HEK293 (cell line): ENCODE measurements at regions not wholly inside any gene's neighbourhood (a gene's known extent, or its start where the extent isn't known, plus 50 kb on each side); places are given as distances from the start of the nearest gene placed in this dataset.

Experiments
- ZNF10 ChIP-seq: fragments of 450-650 bp; formaldehyde crosslinking; IDR thresholded peaks from 2 replicates; pipeline ENCODE4 v1.5.1; 2017; ENCODE audit warnings: missing biosample characterization, missing genetic modification characterization
- ZSCAN30 ChIP-seq: fragments of 450-650 bp; IDR thresholded peaks from 2 replicates; pipeline ENCODE4 v1.5.1; 2018; ENCODE audit warnings: missing biosample characterization, mild to moderate bottlenecking, missing genetic modification characterization, moderate library complexity
- TF ChIP-seq, protein P1 (sequence below): fragments of 450-650 bp; formaldehyde crosslinking; IDR thresholded peaks from 2 replicates; pipeline ENCODE4 v1.5.1; 2016; ENCODE audit warnings: missing biosample characterization, missing genetic modification characterization
- TF ChIP-seq, protein P2 (sequence below): fragments of 450-650 bp; formaldehyde crosslinking; IDR thresholded peaks from 2 replicates; pipeline ENCODE4 v1.5.1; 2016; ENCODE audit warnings: missing biosample characterization, missing genetic modification characterization
- TF ChIP-seq, protein P3 (sequence below): fragments of 450-650 bp; formaldehyde crosslinking; IDR thresholded peaks from 2 replicates; pipeline ENCODE4 v1.5.1; 2017; ENCODE audit warnings: missing biosample characterization, missing genetic modification characterization

DNA sequence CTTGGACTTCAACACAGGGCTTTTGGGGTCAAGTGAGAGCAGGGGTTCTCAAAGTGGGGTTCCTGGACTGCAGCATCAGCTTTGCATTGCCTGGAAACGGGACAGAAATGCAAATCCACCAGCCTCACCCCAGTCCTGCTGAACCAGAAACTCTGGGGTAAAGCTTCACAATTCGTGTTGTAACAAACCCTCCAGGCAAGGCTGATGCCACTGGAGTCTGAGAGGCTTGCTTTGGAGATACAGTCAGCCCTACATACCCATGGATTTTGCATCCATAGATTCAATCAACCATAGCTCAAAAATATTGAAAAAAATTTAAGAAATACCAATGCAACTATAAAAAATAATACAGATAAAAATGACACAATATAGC, 160.4 kb upstream of the ECI2 start:
- TF ChIP-seq, protein P1, sequence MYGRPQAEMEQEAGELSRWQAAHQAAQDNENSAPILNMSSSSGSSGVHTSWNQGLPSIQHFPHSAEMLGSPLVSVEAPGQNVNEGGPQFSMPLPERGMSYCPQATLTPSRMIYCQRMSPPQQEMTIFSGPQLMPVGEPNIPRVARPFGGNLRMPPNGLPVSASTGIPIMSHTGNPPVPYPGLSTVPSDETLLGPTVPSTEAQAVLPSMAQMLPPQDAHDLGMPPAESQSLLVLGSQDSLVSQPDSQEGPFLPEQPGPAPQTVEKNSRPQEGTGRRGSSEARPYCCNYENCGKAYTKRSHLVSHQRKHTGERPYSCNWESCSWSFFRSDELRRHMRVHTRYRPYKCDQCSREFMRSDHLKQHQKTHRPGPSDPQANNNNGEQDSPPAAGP (tag by site-specific recombination): no peak
- TF ChIP-seq, protein P2, sequence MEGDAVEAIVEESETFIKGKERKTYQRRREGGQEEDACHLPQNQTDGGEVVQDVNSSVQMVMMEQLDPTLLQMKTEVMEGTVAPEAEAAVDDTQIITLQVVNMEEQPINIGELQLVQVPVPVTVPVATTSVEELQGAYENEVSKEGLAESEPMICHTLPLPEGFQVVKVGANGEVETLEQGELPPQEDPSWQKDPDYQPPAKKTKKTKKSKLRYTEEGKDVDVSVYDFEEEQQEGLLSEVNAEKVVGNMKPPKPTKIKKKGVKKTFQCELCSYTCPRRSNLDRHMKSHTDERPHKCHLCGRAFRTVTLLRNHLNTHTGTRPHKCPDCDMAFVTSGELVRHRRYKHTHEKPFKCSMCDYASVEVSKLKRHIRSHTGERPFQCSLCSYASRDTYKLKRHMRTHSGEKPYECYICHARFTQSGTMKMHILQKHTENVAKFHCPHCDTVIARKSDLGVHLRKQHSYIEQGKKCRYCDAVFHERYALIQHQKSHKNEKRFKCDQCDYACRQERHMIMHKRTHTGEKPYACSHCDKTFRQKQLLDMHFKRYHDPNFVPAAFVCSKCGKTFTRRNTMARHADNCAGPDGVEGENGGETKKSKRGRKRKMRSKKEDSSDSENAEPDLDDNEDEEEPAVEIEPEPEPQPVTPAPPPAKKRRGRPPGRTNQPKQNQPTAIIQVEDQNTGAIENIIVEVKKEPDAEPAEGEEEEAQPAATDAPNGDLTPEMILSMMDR (tag by site-specific recombination): no peak
- TF ChIP-seq ZSCAN30 (tag by site-specific recombination) (no peak), ZNF10 (tag by site-specific recombination) (no peak)
- TF ChIP-seq, protein P3, sequence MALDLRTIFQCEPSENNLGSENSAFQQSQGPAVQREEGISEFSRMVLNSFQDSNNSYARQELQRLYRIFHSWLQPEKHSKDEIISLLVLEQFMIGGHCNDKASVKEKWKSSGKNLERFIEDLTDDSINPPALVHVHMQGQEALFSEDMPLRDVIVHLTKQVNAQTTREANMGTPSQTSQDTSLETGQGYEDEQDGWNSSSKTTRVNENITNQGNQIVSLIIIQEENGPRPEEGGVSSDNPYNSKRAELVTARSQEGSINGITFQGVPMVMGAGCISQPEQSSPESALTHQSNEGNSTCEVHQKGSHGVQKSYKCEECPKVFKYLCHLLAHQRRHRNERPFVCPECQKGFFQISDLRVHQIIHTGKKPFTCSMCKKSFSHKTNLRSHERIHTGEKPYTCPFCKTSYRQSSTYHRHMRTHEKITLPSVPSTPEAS (tag by site-specific recombination): no peak
